HEK293 (cell line): ENCODE measurements at regions not wholly inside any gene's neighbourhood (a gene's known extent, or its start where the extent isn't known, plus 50 kb on each side); places are given as distances from the start of the nearest gene placed in this dataset.

Experiments
- BCL11B ChIP-seq: fragments of 450-650 bp; formaldehyde crosslinking; IDR thresholded peaks from 2 replicates; pipeline ENCODE4 v1.5.1; 2016; ENCODE audit warnings: low read depth, missing biosample characterization, missing genetic modification characterization
- TRIM28 ChIP-seq: IDR thresholded peaks from 2 replicates; pipeline ENCODE4 v1.6.1; 2011; ENCODE audit warnings: low read length, control low read depth, borderline replicate concordance
- ZBTB7A ChIP-seq: fragments of 450-650 bp; formaldehyde crosslinking; IDR thresholded peaks from 2 replicates; pipeline ENCODE4 v1.5.1; 2016; ENCODE audit warnings: low read depth, missing biosample characterization, missing genetic modification characterization
- ZNF133 ChIP-seq: fragments of 450-650 bp; formaldehyde crosslinking; IDR thresholded peaks from 2 replicates; pipeline ENCODE4 v1.5.1; 2016; ENCODE audit warnings: missing biosample characterization, missing genetic modification characterization
- ZNF677 ChIP-seq: fragments of 450-650 bp; IDR thresholded peaks from 2 replicates; pipeline ENCODE4 v1.5.0; 2018; ENCODE audit warnings: missing biosample characterization, mild to moderate bottlenecking, missing genetic modification characterization, moderate library complexity
- ZNF843 ChIP-seq: fragments of 450-650 bp; formaldehyde crosslinking; IDR thresholded peaks from 2 replicates; pipeline ENCODE4 v1.5.1; 2016; ENCODE audit warnings: missing biosample characterization, missing genetic modification characterization
- TF ChIP-seq, protein P1 (sequence below): fragments of 450-650 bp; formaldehyde crosslinking; IDR thresholded peaks from 2 replicates; pipeline ENCODE4 v1.5.1; 2016; ENCODE audit warnings: missing biosample characterization, missing genetic modification characterization
- TF ChIP-seq, protein P2 (sequence below): fragments of 450-650 bp; formaldehyde crosslinking; IDR thresholded peaks from 2 replicates; pipeline ENCODE4 v1.5.1; 2016; ENCODE audit warnings: missing biosample characterization, missing genetic modification characterization
- TF ChIP-seq, protein P3 (sequence below): IDR thresholded peaks from 2 replicates; pipeline ENCODE4 v1.6.1; 2011; ENCODE audit warnings: mild to moderate bottlenecking, low read depth, low read length, borderline replicate concordance
- TF ChIP-seq, protein P4 (sequence below): fragments of 450-650 bp; formaldehyde crosslinking; IDR thresholded peaks from 2 replicates; pipeline ENCODE4 v1.5.1; 2016; ENCODE audit warnings: missing biosample characterization, missing genetic modification characterization, low read depth
- TF ChIP-seq, protein P5 (sequence below): fragments of 450-650 bp; formaldehyde crosslinking; IDR thresholded peaks from 2 replicates; pipeline ENCODE4 v1.5.1; 2016; ENCODE audit warnings: missing biosample characterization, missing genetic modification characterization
- TF ChIP-seq, protein P6 (sequence below): fragments of 450-650 bp; formaldehyde crosslinking; conservative IDR thresholded peaks from 2 replicates; pipeline ENCODE4 v1.5.1; 2016; ENCODE audit warnings: low read depth, missing biosample characterization, missing genetic modification characterization
- TF ChIP-seq, protein P7 (sequence below): fragments of 450-650 bp; formaldehyde crosslinking; IDR thresholded peaks from 2 replicates; pipeline ENCODE4 v1.5.1; 2016; ENCODE audit warnings: missing biosample characterization, missing genetic modification characterization

DNA sequence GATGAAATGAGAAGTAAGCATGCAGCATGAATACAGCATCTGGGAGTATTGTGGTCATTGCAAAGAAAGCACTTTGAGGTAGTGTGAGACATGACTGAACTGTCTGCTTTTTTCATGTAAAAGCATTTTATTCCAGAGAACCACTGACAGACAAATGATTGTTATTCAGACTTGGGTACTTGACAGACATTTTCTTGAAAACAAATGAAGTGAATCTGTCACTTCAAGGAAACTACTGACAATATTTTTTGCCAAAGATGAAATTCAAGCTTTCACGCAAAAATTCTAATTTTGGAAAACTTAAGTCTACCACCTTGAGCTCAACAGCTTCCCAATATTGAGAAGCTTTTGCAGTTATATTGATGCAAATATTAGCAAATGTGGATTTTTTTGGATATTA, 255.7 kb downstream of the ARL6IP6 start:
- TF ChIP-seq ZNF133 (tag by site-specific recombination) (no peak), TRIM28 (no peak), ZBTB7A (tag by site-specific recombination) (no peak), ZNF843 (no peak), ZNF677 (tag by site-specific recombination) (no peak), BCL11B (tag by site-specific recombination) (no peak)
- TF ChIP-seq, protein P1, sequence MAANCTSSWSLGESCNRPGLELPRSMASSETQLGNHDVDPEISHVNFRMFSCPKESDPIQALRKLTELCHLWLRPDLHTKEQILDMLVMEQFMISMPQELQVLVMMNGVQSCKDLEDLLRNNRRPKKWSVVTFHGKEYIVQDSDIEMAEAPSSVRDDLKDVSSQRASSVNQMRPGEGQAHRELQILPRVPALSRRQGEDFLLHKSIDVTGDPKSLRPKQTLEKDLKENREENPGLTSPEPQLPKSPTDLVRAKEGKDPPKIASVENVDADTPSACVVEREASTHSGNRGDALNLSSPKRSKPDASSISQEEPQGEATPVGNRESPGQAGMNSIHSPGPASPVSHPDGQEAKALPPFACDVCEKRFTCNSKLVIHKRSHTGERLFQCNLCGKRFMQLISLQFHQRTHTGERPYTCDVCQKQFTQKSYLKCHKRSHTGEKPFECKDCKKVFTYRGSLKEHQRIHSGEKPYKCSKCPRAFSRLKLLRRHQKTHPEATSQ (tag by site-specific recombination) = no peak
- TF ChIP-seq, protein P2, sequence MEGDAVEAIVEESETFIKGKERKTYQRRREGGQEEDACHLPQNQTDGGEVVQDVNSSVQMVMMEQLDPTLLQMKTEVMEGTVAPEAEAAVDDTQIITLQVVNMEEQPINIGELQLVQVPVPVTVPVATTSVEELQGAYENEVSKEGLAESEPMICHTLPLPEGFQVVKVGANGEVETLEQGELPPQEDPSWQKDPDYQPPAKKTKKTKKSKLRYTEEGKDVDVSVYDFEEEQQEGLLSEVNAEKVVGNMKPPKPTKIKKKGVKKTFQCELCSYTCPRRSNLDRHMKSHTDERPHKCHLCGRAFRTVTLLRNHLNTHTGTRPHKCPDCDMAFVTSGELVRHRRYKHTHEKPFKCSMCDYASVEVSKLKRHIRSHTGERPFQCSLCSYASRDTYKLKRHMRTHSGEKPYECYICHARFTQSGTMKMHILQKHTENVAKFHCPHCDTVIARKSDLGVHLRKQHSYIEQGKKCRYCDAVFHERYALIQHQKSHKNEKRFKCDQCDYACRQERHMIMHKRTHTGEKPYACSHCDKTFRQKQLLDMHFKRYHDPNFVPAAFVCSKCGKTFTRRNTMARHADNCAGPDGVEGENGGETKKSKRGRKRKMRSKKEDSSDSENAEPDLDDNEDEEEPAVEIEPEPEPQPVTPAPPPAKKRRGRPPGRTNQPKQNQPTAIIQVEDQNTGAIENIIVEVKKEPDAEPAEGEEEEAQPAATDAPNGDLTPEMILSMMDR (tag by site-specific recombination) = no peak
- TF ChIP-seq, protein P3, sequence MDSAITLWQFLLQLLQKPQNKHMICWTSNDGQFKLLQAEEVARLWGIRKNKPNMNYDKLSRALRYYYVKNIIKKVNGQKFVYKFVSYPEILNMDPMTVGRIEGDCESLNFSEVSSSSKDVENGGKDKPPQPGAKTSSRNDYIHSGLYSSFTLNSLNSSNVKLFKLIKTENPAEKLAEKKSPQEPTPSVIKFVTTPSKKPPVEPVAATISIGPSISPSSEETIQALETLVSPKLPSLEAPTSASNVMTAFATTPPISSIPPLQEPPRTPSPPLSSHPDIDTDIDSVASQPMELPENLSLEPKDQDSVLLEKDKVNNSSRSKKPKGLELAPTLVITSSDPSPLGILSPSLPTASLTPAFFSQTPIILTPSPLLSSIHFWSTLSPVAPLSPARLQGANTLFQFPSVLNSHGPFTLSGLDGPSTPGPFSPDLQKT = no peak
- TF ChIP-seq, protein P4, sequence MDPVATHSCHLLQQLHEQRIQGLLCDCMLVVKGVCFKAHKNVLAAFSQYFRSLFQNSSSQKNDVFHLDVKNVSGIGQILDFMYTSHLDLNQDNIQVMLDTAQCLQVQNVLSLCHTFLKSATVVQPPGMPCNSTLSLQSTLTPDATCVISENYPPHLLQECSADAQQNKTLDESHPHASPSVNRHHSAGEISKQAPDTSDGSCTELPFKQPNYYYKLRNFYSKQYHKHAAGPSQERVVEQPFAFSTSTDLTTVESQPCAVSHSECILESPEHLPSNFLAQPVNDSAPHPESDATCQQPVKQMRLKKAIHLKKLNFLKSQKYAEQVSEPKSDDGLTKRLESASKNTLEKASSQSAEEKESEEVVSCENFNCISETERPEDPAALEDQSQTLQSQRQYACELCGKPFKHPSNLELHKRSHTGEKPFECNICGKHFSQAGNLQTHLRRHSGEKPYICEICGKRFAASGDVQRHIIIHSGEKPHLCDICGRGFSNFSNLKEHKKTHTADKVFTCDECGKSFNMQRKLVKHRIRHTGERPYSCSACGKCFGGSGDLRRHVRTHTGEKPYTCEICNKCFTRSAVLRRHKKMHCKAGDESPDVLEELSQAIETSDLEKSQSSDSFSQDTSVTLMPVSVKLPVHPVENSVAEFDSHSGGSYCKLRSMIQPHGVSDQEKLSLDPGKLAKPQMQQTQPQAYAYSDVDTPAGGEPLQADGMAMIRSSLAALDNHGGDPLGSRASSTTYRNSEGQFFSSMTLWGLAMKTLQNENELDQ (tag by site-specific recombination) = no peak
- TF ChIP-seq, protein P5, sequence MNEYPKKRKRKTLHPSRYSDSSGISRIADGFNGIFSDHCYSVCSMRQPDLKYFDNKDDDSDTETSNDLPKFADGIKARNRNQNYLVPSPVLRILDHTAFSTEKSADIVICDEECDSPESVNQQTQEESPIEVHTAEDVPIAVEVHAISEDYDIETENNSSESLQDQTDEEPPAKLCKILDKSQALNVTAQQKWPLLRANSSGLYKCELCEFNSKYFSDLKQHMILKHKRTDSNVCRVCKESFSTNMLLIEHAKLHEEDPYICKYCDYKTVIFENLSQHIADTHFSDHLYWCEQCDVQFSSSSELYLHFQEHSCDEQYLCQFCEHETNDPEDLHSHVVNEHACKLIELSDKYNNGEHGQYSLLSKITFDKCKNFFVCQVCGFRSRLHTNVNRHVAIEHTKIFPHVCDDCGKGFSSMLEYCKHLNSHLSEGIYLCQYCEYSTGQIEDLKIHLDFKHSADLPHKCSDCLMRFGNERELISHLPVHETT (tag by site-specific recombination) = no peak
- TF ChIP-seq, protein P6, sequence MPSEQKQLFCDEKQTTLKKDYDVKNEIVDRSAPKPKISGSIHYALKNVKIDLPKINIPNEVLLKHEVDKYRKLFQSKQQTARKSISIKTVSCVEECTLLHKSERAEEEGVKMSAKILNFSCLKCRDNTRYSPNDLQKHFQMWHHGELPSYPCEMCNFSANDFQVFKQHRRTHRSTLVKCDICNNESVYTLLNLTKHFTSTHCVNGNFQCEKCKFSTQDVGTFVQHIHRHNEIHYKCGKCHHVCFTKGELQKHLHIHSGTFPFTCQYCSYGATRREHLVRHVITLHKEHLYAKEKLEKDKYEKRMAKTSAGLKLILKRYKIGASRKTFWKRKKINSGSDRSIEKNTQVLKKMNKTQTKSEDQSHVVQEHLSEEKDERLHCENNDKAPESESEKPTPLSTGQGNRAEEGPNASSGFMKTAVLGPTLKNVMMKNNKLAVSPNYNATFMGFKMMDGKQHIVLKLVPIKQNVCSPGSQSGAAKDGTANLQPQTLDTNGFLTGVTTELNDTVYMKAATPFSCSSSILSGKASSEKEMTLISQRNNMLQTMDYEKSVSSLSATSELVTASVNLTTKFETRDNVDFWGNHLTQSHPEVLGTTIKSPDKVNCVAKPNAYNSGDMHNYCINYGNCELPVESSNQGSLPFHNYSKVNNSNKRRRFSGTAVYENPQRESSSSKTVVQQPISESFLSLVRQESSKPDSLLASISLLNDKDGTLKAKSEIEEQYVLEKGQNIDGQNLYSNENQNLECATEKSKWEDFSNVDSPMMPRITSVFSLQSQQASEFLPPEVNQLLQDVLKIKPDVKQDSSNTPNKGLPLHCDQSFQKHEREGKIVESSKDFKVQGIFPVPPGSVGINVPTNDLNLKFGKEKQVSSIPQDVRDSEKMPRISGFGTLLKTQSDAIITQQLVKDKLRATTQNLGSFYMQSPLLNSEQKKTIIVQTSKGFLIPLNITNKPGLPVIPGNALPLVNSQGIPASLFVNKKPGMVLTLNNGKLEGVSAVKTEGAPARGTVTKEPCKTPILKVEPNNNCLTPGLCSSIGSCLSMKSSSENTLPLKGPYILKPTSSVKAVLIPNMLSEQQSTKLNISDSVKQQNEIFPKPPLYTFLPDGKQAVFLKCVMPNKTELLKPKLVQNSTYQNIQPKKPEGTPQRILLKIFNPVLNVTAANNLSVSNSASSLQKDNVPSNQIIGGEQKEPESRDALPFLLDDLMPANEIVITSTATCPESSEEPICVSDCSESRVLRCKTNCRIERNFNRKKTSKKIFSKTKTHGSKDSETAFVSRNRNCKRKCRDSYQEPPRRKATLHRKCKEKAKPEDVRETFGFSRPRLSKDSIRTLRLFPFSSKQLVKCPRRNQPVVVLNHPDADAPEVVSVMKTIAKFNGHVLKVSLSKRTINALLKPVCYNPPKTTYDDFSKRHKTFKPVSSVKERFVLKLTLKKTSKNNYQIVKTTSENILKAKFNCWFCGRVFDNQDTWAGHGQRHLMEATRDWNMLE (tag by site-specific recombination) = no peak
- TF ChIP-seq, protein P7, sequence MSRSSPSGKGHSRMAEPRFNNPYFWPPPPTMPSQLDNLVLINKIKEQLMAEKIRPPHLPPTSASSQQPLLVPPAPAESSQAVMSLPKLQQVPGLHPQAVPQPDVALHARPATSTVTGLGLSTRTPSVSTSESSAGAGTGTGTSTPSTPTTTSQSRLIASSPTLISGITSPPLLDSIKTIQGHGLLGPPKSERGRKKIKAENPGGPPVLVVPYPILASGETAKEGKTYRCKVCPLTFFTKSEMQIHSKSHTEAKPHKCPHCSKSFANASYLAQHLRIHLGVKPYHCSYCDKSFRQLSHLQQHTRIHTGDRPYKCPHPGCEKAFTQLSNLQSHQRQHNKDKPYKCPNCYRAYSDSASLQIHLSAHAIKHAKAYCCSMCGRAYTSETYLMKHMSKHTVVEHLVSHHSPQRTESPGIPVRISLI (tag by site-specific recombination) = no peak
